ENCODE measurements at regions not wholly inside any gene's neighbourhood (a gene's known extent, or its start where the extent isn't known, plus 50 kb on each side); places are given as distances from the start of the nearest gene placed in this dataset.
A peak's percentile ranks its signal among the peaks of the same experiment; 100 is the strongest.

GRCh38 chr2:467101-467500 is 179.2 kb upstream of the ALKAL2 start:
- Histone ChIP-seq H3K27ac (no peak overlapping the region), H3K4me3 (no peak overlapping the region), H3K4me1 (replicated peaks in 1 of 2) (peaks cover 0 to 4% of the 10 kb centered on the region in 2 donors)
- WGBS, 10 experiments = 70 to 84% methylated on average over 2 to 6 of the region's 15 CpGs; no CpG with 5 or more reads in 8 of the 10 experiments
- ATAC-seq (replicated peaks in 6 of 8) = no peak
- in situ Hi-C loops (cut with MboI; ENCODE audit: low pct_unique_long_range_greater_than_20kb in 2 of 9, low sequenced_read_pairs in 9 of 9, unreplicated experiment in 9 of 9) = no loop called here

GRCh38 chr2:464562-465309 is 176.8 kb upstream of the ALKAL2 start:
- WGBS, 10 experiments = 80 to 100% (median 87%) methylated on average over 1 to 9 of the region's 19 CpGs; no CpG with 5 or more reads in 5 of the 10 experiments
- H3K4me3 ChIP-seq = no peak overlapping the region
- no peak for ATAC-seq (replicated peaks in 6 of 8)
- H3K4me1 ChIP-seq (replicated peaks in 1 of 2) = peaks cover 0 to 4% of the 10 kb centered on the region in 2 donors
- H3K27ac ChIP-seq = no peak overlapping the region
- in situ Hi-C loops (cut with MboI; ENCODE audit: low pct_unique_long_range_greater_than_20kb in 2 of 9, low sequenced_read_pairs in 9 of 9, unreplicated experiment in 9 of 9) = no loop called here

GRCh38 chr2:460861-461260 is 173.0 kb upstream of the ALKAL2 start:
- Histone ChIP-seq H3K27ac (no peak overlapping the region), H3K4me3 (no peak overlapping the region), H3K4me1 (replicated peaks in 1 of 2) (peaks cover 9 to 10% of the 10 kb centered on the region in 2 donors)
- ATAC-seq (replicated peaks in 6 of 8) = peak in 1 of 8 experiments; percentile 27
- in situ Hi-C loops (cut with MboI; ENCODE audit: low pct_unique_long_range_greater_than_20kb in 2 of 9, low sequenced_read_pairs in 9 of 9, unreplicated experiment in 9 of 9) = no loop called here
- WGBS, 10 experiments = 0 to 95% (median 74%) methylated on average over 1 to 5 of the region's 6 CpGs

GRCh38 chr2:459931-460330 is 172.0 kb upstream of the ALKAL2 start:
- in situ Hi-C loops (cut with MboI; ENCODE audit: low pct_unique_long_range_greater_than_20kb in 2 of 9, low sequenced_read_pairs in 9 of 9, unreplicated experiment in 9 of 9) = no loop called here
- no peak overlapping the region for H3K4me3 ChIP-seq
- H3K4me1 ChIP-seq (replicated peaks in 1 of 2) = peaks cover 15 to 18% of the 10 kb centered on the region in 2 donors
- no peak overlapping the region for H3K27ac ChIP-seq
- 0 to 90% (median 79%) methylated on average over 1 to 4 of the region's 4 CpGs for WGBS, 10 experiments
- peak in 1 of 8 experiments; percentile 44 for ATAC-seq (replicated peaks in 6 of 8)

- WGBS, 10 experiments = 8 to 73% (median 61%) methylated on average over 2 to 3 of the region's 3 CpGs; no CpG with 5 or more reads in 2 of the 10 experiments
- no peak overlapping the region for H3K4me3 ChIP-seq
- peaks cover 18 to 22% of the 10 kb centered on the region in 2 donors for H3K4me1 ChIP-seq (replicated peaks in 1 of 2)
- in situ Hi-C loops (cut with MboI; ENCODE audit: low pct_unique_long_range_greater_than_20kb in 2 of 9, low sequenced_read_pairs in 9 of 9, unreplicated experiment in 9 of 9) = no loop called here
- ATAC-seq (replicated peaks in 6 of 8) = no peak
- H3K27ac ChIP-seq = no peak overlapping the region
Measured at GRCh38 chr2:458425-458815, 170.5 kb upstream of the ALKAL2 start.

- no peak for ATAC-seq (replicated peaks in 6 of 8)
- WGBS, 10 experiments = 0 to 79% (median 67%) methylated on average over 1 to 8 of the region's 8 CpGs
- Histone ChIP-seq H3K4me1 (replicated peaks in 1 of 2) (peaks cover 18 to 22% of the 10 kb centered on the region in 2 donors), H3K4me3 (no peak overlapping the region), H3K27ac (no peak overlapping the region)
- in situ Hi-C loops (cut with MboI; ENCODE audit: low pct_unique_long_range_greater_than_20kb in 2 of 9, low sequenced_read_pairs in 9 of 9, unreplicated experiment in 9 of 9) = no loop called here
Measured at GRCh38 chr2:457792-458424, 170.0 kb upstream of the ALKAL2 start.

- in situ Hi-C loops (cut with MboI; ENCODE audit: low pct_unique_long_range_greater_than_20kb in 2 of 9, low sequenced_read_pairs in 9 of 9, unreplicated experiment in 9 of 9) = no loop called here
- H3K4me3 ChIP-seq = no peak overlapping the region
- no peak overlapping the region for H3K27ac ChIP-seq
- WGBS, 10 experiments = 0 to 100% (median 55%) methylated on average over 1 of the region's 1 CpG; no CpG with 5 or more reads in 2 of the 10 experiments
- ATAC-seq (replicated peaks in 6 of 8) = peak in 1 of 8 experiments; percentile 59
- peaks cover 18 to 22% of the 10 kb centered on the region in 2 donors for H3K4me1 ChIP-seq (replicated peaks in 1 of 2)
Measured at GRCh38 chr2:457262-457661, 169.4 kb upstream of the ALKAL2 start.

GRCh38 chr2:455913-456312 is 168.0 kb upstream of the ALKAL2 start:
- ATAC-seq (replicated peaks in 6 of 8) = peak in 3 of 8 experiments; percentile 69 to 73 (median 70)
- Histone ChIP-seq H3K4me1 (replicated peaks in 1 of 2) (peaks cover 18 to 22% of the 10 kb centered on the region in 2 donors), H3K4me3 (no peak overlapping the region), H3K27ac (no peak overlapping the region)
- in situ Hi-C loops (cut with MboI; ENCODE audit: low pct_unique_long_range_greater_than_20kb in 2 of 9, low sequenced_read_pairs in 9 of 9, unreplicated experiment in 9 of 9) = no loop called here
- 0 to 80% (median 32%) methylated on average over 1 to 2 of the region's 2 CpGs; no CpG with 5 or more reads in 3 of the 10 experiments for whole genome bisulfite sequencing, 10 experiments

GRCh38 chr2:455015-455705 is 167.3 kb upstream of the ALKAL2 start:
- ATAC-seq (replicated peaks in 6 of 8) = peak in 4 of 8 experiments; percentile 15 to 61 (median 46)
- in situ Hi-C loops (cut with MboI; ENCODE audit: low pct_unique_long_range_greater_than_20kb in 2 of 9, low sequenced_read_pairs in 9 of 9, unreplicated experiment in 9 of 9) = no loop called here
- WGBS, 10 experiments = 15 to 93% (median 52%) methylated on average over 2 to 10 of the region's 17 CpGs

GRCh38 chr2:453132-453531 is 165.2 kb upstream of the ALKAL2 start:
- in situ Hi-C loops (cut with MboI; ENCODE audit: low pct_unique_long_range_greater_than_20kb in 2 of 9, low sequenced_read_pairs in 9 of 9, unreplicated experiment in 9 of 9) = no loop called here

More at GRCh38 chr2:455015-455705, 167.3 kb upstream of the ALKAL2 start:
- Histone ChIP-seq H3K27ac (no peak overlapping the region), H3K4me1 (replicated peaks in 1 of 2) (peaks cover 18 to 22% of the 10 kb centered on the region in 2 donors), H3K4me3 (no peak overlapping the region)

GRCh38 chr2:451495-451894 is 163.6 kb upstream of the ALKAL2 start:
- ATAC-seq (replicated peaks in 6 of 8) = no peak
- Histone ChIP-seq H3K4me1 (replicated peaks in 1 of 2) (peaks cover 34 to 40% of the 10 kb centered on the region in 2 donors), H3K4me3 (no peak overlapping the region), H3K27ac (no peak overlapping the region)
- 75 to 87% (median 85%) methylated on average over 3 to 5 of the region's 16 CpGs; no CpG with 5 or more reads in 6 of the 10 experiments for WGBS, 10 experiments
- in situ Hi-C loops (cut with MboI; ENCODE audit: low pct_unique_long_range_greater_than_20kb in 2 of 9, low sequenced_read_pairs in 9 of 9, unreplicated experiment in 9 of 9) = no loop called here

More at GRCh38 chr2:453132-453531, 165.2 kb upstream of the ALKAL2 start:
- ATAC-seq (replicated peaks in 6 of 8) = no peak
- H3K4me1 ChIP-seq (replicated peaks in 1 of 2) = peaks cover 23 to 26% of the 10 kb centered on the region in 2 donors
- 21 to 90% (median 58%) methylated on average over 1 to 6 of the region's 11 CpGs; no CpG with 5 or more reads in 2 of the 10 experiments for WGBS, 10 experiments
- H3K27ac ChIP-seq = no peak overlapping the region
- H3K4me3 ChIP-seq = no peak overlapping the region

- WGBS, 10 experiments = 40 to 100% (median 92%) methylated on average over 1 to 5 of the region's 6 CpGs; no CpG with 5 or more reads in 5 of the 10 experiments
- Histone ChIP-seq H3K27ac (no peak overlapping the region), H3K4me1 (replicated peaks in 1 of 2) (peaks cover 28 to 36% of the 10 kb centered on the region in 2 donors), H3K4me3 (no peak overlapping the region)
- ATAC-seq (replicated peaks in 6 of 8) = no peak
- in situ Hi-C loops (cut with MboI; ENCODE audit: low pct_unique_long_range_greater_than_20kb in 2 of 9, low sequenced_read_pairs in 9 of 9, unreplicated experiment in 9 of 9) = no loop called here
Measured at GRCh38 chr2:449246-450067, 161.6 kb upstream of the ALKAL2 start.
